DND-41 (cell line): ENCODE measurements at regions not wholly inside any gene's neighbourhood (a gene's known extent, or its start where the extent isn't known, plus 50 kb on each side); places are given as distances from the start of the nearest gene placed in this dataset.

Experiments
- ATAC-seq: fragments of 200-7000 bp; cut with Tn5 transposase; 3 replicates; pipeline ENCODE4 v1.9.1; 2021; ENCODE audit warnings: low read depth; ENCODE audit not compliant: insufficient read depth
- DNase-seq: peaks from one replicate; pipeline ENCODE4 v3.0.0-alpha.2; 2020
- H2AFZ ChIP-seq: 2 replicates; pipeline ENCODE4 v1.6.0; 2012; ENCODE audit warnings: low read depth, low read length
- H3K27ac ChIP-seq: 2 replicates; pipeline ENCODE4 v1.5.1; 2012; ENCODE audit warnings: low read length, inconsistent platforms
- H3K27me3 ChIP-seq: fragments of 200-600 bp; sonication (generic); 2 replicates; pipeline ENCODE4 v1.6.0; 2012; ENCODE audit warnings: low read length, mild to moderate bottlenecking, inconsistent platforms; ENCODE audit not compliant: insufficient read depth, poor library complexity
- H3K36me3 ChIP-seq: 2 replicates; pipeline ENCODE4 v1.5.1; 2012; ENCODE audit warnings: low read length, inconsistent platforms; ENCODE audit not compliant: insufficient read depth
- H3K4me1 ChIP-seq: 2 replicates; pipeline ENCODE4 v1.5.1; 2012; ENCODE audit warnings: mild to moderate bottlenecking, low read length; ENCODE audit not compliant: insufficient read depth
- H3K4me2 ChIP-seq: 2 replicates; pipeline ENCODE4 v1.6.0; 2012; ENCODE audit warnings: mild to moderate bottlenecking, moderate library complexity, low read length, inconsistent platforms; ENCODE audit not compliant: insufficient read depth
- H3K4me3 ChIP-seq, 2 experiments: fragments of 200-600 bp in 1 of 2; shearing (Covaris generic) in 1 of 2; 2 replicates each; pipeline ENCODE4 v1.5.1; 2012 to 2016; ENCODE audit warnings: inconsistent platforms in 2 of 2, low read length in 2 of 2, mild to moderate bottlenecking in 2 of 2, low read depth in 1 of 2, moderate library complexity in 1 of 2
- H3K79me2 ChIP-seq: 2 replicates; pipeline ENCODE4 v1.6.0; 2012; ENCODE audit warnings: low read length, inconsistent platforms; ENCODE audit not compliant: insufficient read depth
- H3K9ac ChIP-seq: 2 replicates; pipeline ENCODE4 v1.6.0; 2012; ENCODE audit warnings: low read depth, mild to moderate bottlenecking, inconsistent platforms, low read length, moderate library complexity
- H3K9me3 ChIP-seq: 2 replicates; pipeline ENCODE4 v1.5.1; 2012; ENCODE audit warnings: low read length, moderate library complexity, mild to moderate bottlenecking, inconsistent platforms; ENCODE audit not compliant: insufficient read depth, severe bottlenecking
- H4K20me1 ChIP-seq: 2 replicates; pipeline ENCODE4 v1.6.0; 2012; ENCODE audit warnings: low read length; ENCODE audit not compliant: insufficient read depth
- CTCF ChIP-seq: IDR thresholded peaks from 2 replicates; pipeline ENCODE4 v1.5.1; 2012; ENCODE audit warnings: borderline replicate concordance, low read length, moderate library complexity, mild to moderate bottlenecking; ENCODE audit not compliant: poor library complexity, severe bottlenecking; ENCODE audit errors: extremely low read depth
- EZH2 ChIP-seq: IDR thresholded peaks from 3 replicates; pipeline ENCODE4 v1.6.1; 2012; ENCODE audit warnings: borderline replicate concordance, low read depth, mild to moderate bottlenecking, moderate library complexity, low read length, inconsistent platforms; ENCODE audit not compliant: severe bottlenecking

- no peak for TF ChIP-seq EZH2
- no peak for TF ChIP-seq CTCF
- no peak overlapping the region for H3K4me3 ChIP-seq
Observed at GRCh38 chr18:65988386-65988785, 237.6 kb downstream of the CDH7 start.

GRCh38 chr18:65983750-65984149 is 232.9 kb downstream of the CDH7 start:
- H3K27ac ChIP-seq: no peak overlapping the region
- no peak for DNase-seq

More at GRCh38 chr18:65988386-65988785, 237.6 kb downstream of the CDH7 start:
- Histone ChIP-seq H3K36me3 (no peaks in the 10 kb centered on the region), H3K27ac (no peak overlapping the region), H3K9ac (no peak overlapping the region), H3K9me3 (no peaks in the 10 kb centered on the region), H3K79me2 (no peaks in the 10 kb centered on the region), H2AFZ (no peak overlapping the region), H3K4me1 (no peaks in the 10 kb centered on the region), H4K20me1 (no peaks in the 10 kb centered on the region), H3K4me2 (no peak overlapping the region), H3K27me3 (no peaks in the 10 kb centered on the region)
- ATAC-seq (no peak), DNase-seq (no peak)

GRCh38 chr18:65975536-65975935 is 224.7 kb downstream of the CDH7 start:
- no peak for TF ChIP-seq EZH2
- TF ChIP-seq CTCF: no peak
- H2AFZ ChIP-seq: no peak overlapping the region
- H3K27me3 ChIP-seq: no peaks in the 10 kb centered on the region
- H3K9ac ChIP-seq: no peak overlapping the region
- H3K9me3 ChIP-seq: no peaks in the 10 kb centered on the region
- H3K4me3 ChIP-seq: no peak overlapping the region
- H3K27ac ChIP-seq: no peak overlapping the region
- H3K4me2 ChIP-seq: no peak overlapping the region
- no peaks in the 10 kb centered on the region for H3K4me1 ChIP-seq
- no peaks in the 10 kb centered on the region for H3K79me2 ChIP-seq
- no peaks in the 10 kb centered on the region for H4K20me1 ChIP-seq
- no peaks in the 10 kb centered on the region for H3K36me3 ChIP-seq
- ATAC-seq (no peak), DNase-seq (no peak)

More at GRCh38 chr18:65983750-65984149, 232.9 kb downstream of the CDH7 start:
- TF ChIP-seq CTCF (no peak), EZH2 (no peak)
- no peak for ATAC-seq
- no peak overlapping the region for H3K4me2 ChIP-seq
- no peaks in the 10 kb centered on the region for H3K79me2 ChIP-seq
- no peaks in the 10 kb centered on the region for H3K9me3 ChIP-seq
- H3K4me3 ChIP-seq: no peak overlapping the region
- no peaks in the 10 kb centered on the region for H3K27me3 ChIP-seq
- H3K4me1 ChIP-seq: no peaks in the 10 kb centered on the region
- H4K20me1 ChIP-seq: no peaks in the 10 kb centered on the region
- H2AFZ ChIP-seq: no peak overlapping the region
- no peak overlapping the region for H3K9ac ChIP-seq
- no peaks in the 10 kb centered on the region for H3K36me3 ChIP-seq

GRCh38 chr18:65974758-65975157 is 223.9 kb downstream of the CDH7 start:
- Histone ChIP-seq H3K27me3 (no peaks in the 10 kb centered on the region), H3K36me3 (no peaks in the 10 kb centered on the region), H3K9ac (no peak overlapping the region), H4K20me1 (no peaks in the 10 kb centered on the region), H3K9me3 (no peaks in the 10 kb centered on the region), H3K4me1 (no peaks in the 10 kb centered on the region), H3K27ac (no peak overlapping the region), H3K4me2 (no peak overlapping the region), H2AFZ (no peak overlapping the region), H3K79me2 (no peaks in the 10 kb centered on the region), H3K4me3 (no peak overlapping the region)
- ATAC-seq: no peak
- TF ChIP-seq CTCF: no peak
- TF ChIP-seq EZH2: no peak
- no peak for DNase-seq
